CD4-positive, alpha-beta memory T cell (primary cell): ENCODE measurements at regions not wholly inside any gene's neighbourhood (a gene's known extent, or its start where the extent isn't known, plus 50 kb on each side); places are given as distances from the start of the nearest gene placed in this dataset.

Experiments used
- CTCF ChIA-PET: fragments of 350-600 bp; sonication (Branson Sonifier 250); formaldehyde crosslinking; loops from one replicate; lab custom pipeline; 2021; ENCODE audit warnings: inconsistent platforms; ENCODE audit not compliant: partially characterized antibody; lab: Charles Lee
- POLR2A ChIA-PET: fragments of 350-600 bp; sonication (Branson Sonifier 250); formaldehyde crosslinking; loops from one replicate; lab custom pipeline; 2021; ENCODE audit not compliant: partially characterized antibody; lab: Charles Lee
- DNase-seq, 5 donors: peaks; one replicate each; pipeline versions ENCODE4 v3.0.0 to v3.0.0-alpha.2; 2020 to 2022; ENCODE audit warnings: mixed read lengths in 1 of 5
- H3K27ac ChIP-seq: one replicate; pipeline ENCODE4 v1.7.0; 2013; ENCODE audit warnings: low read depth, low read length
- H3K27me3 ChIP-seq: 2 replicates; pipeline ENCODE4 v1.7.0; 2013; ENCODE audit warnings: mild to moderate bottlenecking, low read length, moderate library complexity; ENCODE audit not compliant: insufficient read depth
- H3K36me3 ChIP-seq: 2 replicates; pipeline ENCODE4 v1.7.0; 2013; ENCODE audit warnings: mild to moderate bottlenecking, low read length, moderate library complexity; ENCODE audit not compliant: insufficient read depth
- H3K4me1 ChIP-seq: 2 replicates; pipeline ENCODE4 v1.7.0; 2013; ENCODE audit warnings: mild to moderate bottlenecking, low read length, moderate library complexity; ENCODE audit not compliant: insufficient read depth
- H3K4me3 ChIP-seq, 2 donors: one replicate each; pipeline ENCODE4 v1.7.0; 2013; ENCODE audit warnings: low read length in 2 of 2, mild to moderate bottlenecking in 1 of 2
- H3K9me3 ChIP-seq, 2 donors: one replicate each; pipeline ENCODE4 v1.7.0; 2013; ENCODE audit warnings: low read length in 2 of 2, control low read depth in 1 of 2; ENCODE audit not compliant: control insufficient read depth in 1 of 2
- H3K27ac Mint-ChIP-seq, 7 donors: one replicate each; pipeline ENCODE4 v1.8.0; 2020 to 2021; ENCODE audit warnings: mixed read lengths in 7 of 7, mild to moderate bottlenecking in 6 of 7, inconsistent platforms in 3 of 7, moderate library complexity in 3 of 7
- H3K27me3 Mint-ChIP-seq, 2 donors: one replicate each; pipeline ENCODE4 v1.8.0; 2020 to 2021; ENCODE audit warnings: mixed read lengths in 2 of 2
- H3K36me3 Mint-ChIP-seq, 2 donors: one replicate each; pipeline ENCODE4 v1.8.0; 2020 to 2021; ENCODE audit warnings: mixed read lengths in 2 of 2, inconsistent platforms in 1 of 2, mild to moderate bottlenecking in 1 of 2
- H3K4me1 Mint-ChIP-seq, 4 donors: one replicate each; pipeline ENCODE4 v1.8.0; 2020 to 2021; ENCODE audit warnings: mixed read lengths in 4 of 4, mild to moderate bottlenecking in 1 of 4
- H3K4me3 Mint-ChIP-seq, 8 donors: one replicate each; pipeline ENCODE4 v1.8.0; 2020 to 2021; ENCODE audit warnings: mixed read lengths in 8 of 8, mild to moderate bottlenecking in 7 of 8, moderate library complexity in 6 of 8, inconsistent platforms in 3 of 8
- H3K9me3 Mint-ChIP-seq, 8 donors: one replicate each; pipeline ENCODE4 v1.8.0; 2020 to 2021; ENCODE audit warnings: mixed read lengths in 8 of 8, mild to moderate bottlenecking in 5 of 8, inconsistent platforms in 3 of 8, moderate library complexity in 1 of 8
- intact Hi-C: fragments of 100-400 bp; cut with micrococcal nuclease; formaldehyde crosslinking; loops from one replicate; pipeline ENCODE4 v1.15.1; 2023

GRCh38 chr5:143890487-143890886 lies 78.5 kb downstream of the HMHB1 start:
- CTCF ChIA-PET: no interaction called here
- intact Hi-C loops: no loop called here
- Histone ChIP-seq H3K36me3 (no peaks in the 10 kb centered on the region), H3K27ac (no peak overlapping the region), H3K4me3 (no peak overlapping the region), H3K9me3 (no peaks in the 10 kb centered on the region), H3K4me1 (no peaks in the 10 kb centered on the region), H3K27me3 (no peaks in the 10 kb centered on the region)
- H3K9me3 Mint-ChIP-seq: peaks cover 0 to 3% (median 0%) of the 10 kb centered on the region in 8 donors
- no peak for DNase-seq
- POLR2A ChIA-PET: no interaction called here
- H3K36me3 Mint-ChIP-seq: no peaks in the 10 kb centered on the region
- no peaks in the 10 kb centered on the region for H3K4me1 Mint-ChIP-seq
- no peak overlapping the region for H3K27ac Mint-ChIP-seq
- H3K4me3 Mint-ChIP-seq: no peak overlapping the region
- peaks cover 3 to 8% of the 10 kb centered on the region in 2 donors for H3K27me3 Mint-ChIP-seq

GRCh38 chr5:143892271-143892670 lies 80.3 kb downstream of the HMHB1 start:
- H3K4me1 Mint-ChIP-seq: peaks cover 0 to 4% (median under 1%) of the 10 kb centered on the region in 4 donors
- H3K4me3 Mint-ChIP-seq: no peak overlapping the region
- Histone ChIP-seq H3K36me3 (no peaks in the 10 kb centered on the region), H3K27me3 (no peaks in the 10 kb centered on the region), H3K4me3 (no peak overlapping the region), H3K4me1 (no peaks in the 10 kb centered on the region), H3K27ac (no peak overlapping the region), H3K9me3 (no peaks in the 10 kb centered on the region)
- CTCF ChIA-PET: interaction anchor here (0.9 kb wide), 1 partner anchor 9 kb away, joined by 3 read pairs; no protein-coding TSS in a partner anchor
- H3K9me3 Mint-ChIP-seq: peaks cover 0 to 3% (median 0%) of the 10 kb centered on the region in 8 donors
- no peak for DNase-seq
- POLR2A ChIA-PET: no interaction called here
- no peak overlapping the region for H3K27ac Mint-ChIP-seq
- intact Hi-C loops: no loop called here
- no peaks in the 10 kb centered on the region for H3K36me3 Mint-ChIP-seq
- peaks cover 2 to 5% of the 10 kb centered on the region in 2 donors for H3K27me3 Mint-ChIP-seq

GRCh38 chr5:143892908-143893307 lies 80.9 kb downstream of the HMHB1 start:
- peaks cover 1 to 5% of the 10 kb centered on the region in 2 donors for H3K27me3 Mint-ChIP-seq
- H3K9me3 Mint-ChIP-seq: peaks cover 0 to 3% (median 0%) of the 10 kb centered on the region in 8 donors
- Histone ChIP-seq H3K27ac (no peak overlapping the region), H3K9me3 (no peaks in the 10 kb centered on the region), H3K36me3 (no peaks in the 10 kb centered on the region), H3K4me3 (no peak overlapping the region), H3K27me3 (no peaks in the 10 kb centered on the region), H3K4me1 (peaks cover 6% of the 10 kb centered on the region)
- CTCF ChIA-PET: interaction anchor here (0.9 kb wide), 1 partner anchor 9 kb away, joined by 3 read pairs; no protein-coding TSS in a partner anchor
- intact Hi-C loops: no loop called here
- no peak overlapping the region for H3K4me3 Mint-ChIP-seq
- H3K27ac Mint-ChIP-seq: no peak overlapping the region
- POLR2A ChIA-PET: no interaction called here
- no peak for DNase-seq
- peaks cover 2 to 10% (median 6%) of the 10 kb centered on the region in 4 donors for H3K4me1 Mint-ChIP-seq
- H3K36me3 Mint-ChIP-seq: no peaks in the 10 kb centered on the region

- no peak for DNase-seq
- intact Hi-C loops: no loop called here
- Histone ChIP-seq H3K4me1 (peaks cover 14% of the 10 kb centered on the region), H3K27me3 (no peaks in the 10 kb centered on the region), H3K4me3 (no peak overlapping the region), H3K27ac (no peak overlapping the region), H3K9me3 (no peaks in the 10 kb centered on the region), H3K36me3 (no peaks in the 10 kb centered on the region)
- Mint-ChIP-seq H3K27me3 (peaks cover 1 to 5% of the 10 kb centered on the region in 2 donors), H3K36me3 (no peaks in the 10 kb centered on the region), H3K9me3 (peaks cover 0 to 3% (median 0%) of the 10 kb centered on the region in 8 donors), H3K27ac (no peak overlapping the region), H3K4me3 (no peak overlapping the region), H3K4me1 (peaks cover 5 to 16% (median 11%) of the 10 kb centered on the region in 4 donors)
- CTCF ChIA-PET: no interaction called here
- POLR2A ChIA-PET: no interaction called here
These were observed 81.7 kb downstream of the HMHB1 start for GRCh38 chr5:143893638-143894037.

- no peaks in the 10 kb centered on the region for H3K9me3 ChIP-seq
- no peak overlapping the region for H3K27ac ChIP-seq
- H3K4me1 ChIP-seq: peaks cover 24% of the 10 kb centered on the region
- Mint-ChIP-seq H3K9me3 (peaks cover 0 to 2% (median 0%) of the 10 kb centered on the region in 8 donors), H3K4me3 (no peak overlapping the region), H3K27me3 (peaks cover 0 to under 1% of the 10 kb centered on the region in 2 donors), H3K27ac (no peak overlapping the region), H3K36me3 (no peaks in the 10 kb centered on the region), H3K4me1 (peaks cover 12 to 25% (median 20%) of the 10 kb centered on the region in 4 donors)
- ChIA-PET POLR2A (no interaction called here), CTCF (no interaction called here)
- no peaks in the 10 kb centered on the region for H3K36me3 ChIP-seq
- DNase-seq: no peak
- H3K4me3 ChIP-seq: no peak overlapping the region
- no peaks in the 10 kb centered on the region for H3K27me3 ChIP-seq
- intact Hi-C loops: no loop called here
These were observed 84.6 kb downstream of the HMHB1 start for GRCh38 chr5:143896516-143896915.

- Histone ChIP-seq H3K36me3 (no peaks in the 10 kb centered on the region), H3K27ac (no peak overlapping the region), H3K4me1 (peaks cover 24% of the 10 kb centered on the region), H3K4me3 (no peak overlapping the region), H3K9me3 (no peaks in the 10 kb centered on the region), H3K27me3 (no peaks in the 10 kb centered on the region)
- ChIA-PET POLR2A (no interaction called here), CTCF (interaction anchor here (0.6 kb wide), 1 partner anchor 1031 kb away, joined by 3 read pairs; no protein-coding TSS in a partner anchor)
- H3K4me1 Mint-ChIP-seq: peaks cover 12 to 25% (median 20%) of the 10 kb centered on the region in 4 donors
- no peaks in the 10 kb centered on the region for H3K36me3 Mint-ChIP-seq
- peaks cover 0 to 2% (median 0%) of the 10 kb centered on the region in 8 donors for H3K9me3 Mint-ChIP-seq
- no peaks in the 10 kb centered on the region for H3K27me3 Mint-ChIP-seq
- peak overlapping the region in 1 of 7 donors; percentile 63 for H3K27ac Mint-ChIP-seq
- no peak for DNase-seq
- intact Hi-C loops: no loop called here
- H3K4me3 Mint-ChIP-seq: no peak overlapping the region
These were observed 85.0 kb downstream of the HMHB1 start for GRCh38 chr5:143896966-143897365.

- no peaks in the 10 kb centered on the region for H3K36me3 Mint-ChIP-seq
- H3K4me1 ChIP-seq: peaks cover 24% of the 10 kb centered on the region
- H3K4me3 Mint-ChIP-seq: peak overlapping the region in 7 of 8 donors; percentile 4 to 74 (median 57)
- CTCF ChIA-PET: no interaction called here
- H3K36me3 ChIP-seq: no peaks in the 10 kb centered on the region
- peaks cover 12 to 25% (median 20%) of the 10 kb centered on the region in 4 donors for H3K4me1 Mint-ChIP-seq
- H3K4me3 ChIP-seq: no peak overlapping the region
- POLR2A ChIA-PET: no interaction called here
- no peak overlapping the region for H3K27ac ChIP-seq
- H3K27me3 Mint-ChIP-seq: no peaks in the 10 kb centered on the region
- peaks cover 0 to 2% (median 0%) of the 10 kb centered on the region in 8 donors for H3K9me3 Mint-ChIP-seq
- no peaks in the 10 kb centered on the region for H3K27me3 ChIP-seq
- H3K27ac Mint-ChIP-seq: peak overlapping the region in 6 of 7 donors; percentile 9 to 88 (median 41)
- peak in 2 of 5 donors; percentile 13 to 19 for DNase-seq
- intact Hi-C loops: no loop called here
- no peaks in the 10 kb centered on the region for H3K9me3 ChIP-seq
These were observed 86.4 kb downstream of the HMHB1 start for GRCh38 chr5:143898381-143898780.
